ENCODE measurements at regions not wholly inside any gene's neighbourhood (a gene's known extent, or its start where the extent isn't known, plus 50 kb on each side); places are given as distances from the start of the nearest gene placed in this dataset.

- no peak for DNase-seq (ENCODE audit: low read depth)
- no peak for TF ChIP-seq CTCF (conservative IDR thresholded peaks at IDR 0.05; ENCODE audit: low read depth, low read length)
- H3K4me3 ChIP-seq (ENCODE audit: low read length): no peak overlapping the region
These were observed 486.6 kb upstream of the HS6ST1 start for GRCh38 chr2:128805237-128805636.

- H3K4me3 ChIP-seq (ENCODE audit: low read length): no peak overlapping the region
- no peak for DNase-seq (ENCODE audit: low read depth)
These were observed 487.2 kb upstream of the HS6ST1 start for GRCh38 chr2:128805918-128806317.

GRCh38 chr2:128807317-128807716 lies 488.6 kb upstream of the HS6ST1 start:
- H3K4me3 ChIP-seq (ENCODE audit: low read length): no peak overlapping the region
- no peak for TF ChIP-seq CTCF (conservative IDR thresholded peaks at IDR 0.05; ENCODE audit: low read depth, low read length)
- no peak for DNase-seq (ENCODE audit: low read depth)

More at GRCh38 chr2:128805918-128806317, 487.2 kb upstream of the HS6ST1 start:
- TF ChIP-seq CTCF (conservative IDR thresholded peaks at IDR 0.05; ENCODE audit: low read depth, low read length): no peak

GRCh38 chr2:128808462-128809258 lies 490.0 kb upstream of the HS6ST1 start:
- H3K4me3 ChIP-seq (ENCODE audit: low read length): no peak overlapping the region
- TF ChIP-seq CTCF (conservative IDR thresholded peaks at IDR 0.05; ENCODE audit: low read depth, low read length): no peak
- no peak for DNase-seq (ENCODE audit: low read depth)

DNA sequence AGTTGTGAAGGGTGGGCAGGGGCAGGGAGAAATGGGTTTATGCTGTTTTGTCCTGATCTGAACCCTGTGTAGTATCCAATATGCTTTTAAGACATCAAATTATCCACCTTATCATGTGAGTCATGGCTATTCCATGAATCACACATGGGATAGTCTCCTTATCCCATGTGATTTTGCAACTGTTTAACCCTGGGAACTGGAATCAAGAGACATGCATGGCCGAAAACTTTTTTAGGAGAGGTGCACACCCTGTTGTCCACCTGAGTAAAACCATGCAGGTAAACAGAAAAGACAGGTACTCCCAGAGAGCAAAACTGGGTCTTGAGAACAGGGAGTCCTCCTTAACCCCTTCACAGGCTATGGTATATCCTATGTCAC lies 490.6 kb upstream of the HS6ST1 start:
- H3K4me3 ChIP-seq (ENCODE audit: low read length): no peak overlapping the region
- DNase-seq (ENCODE audit: low read depth): no peak
- no peak for TF ChIP-seq CTCF (conservative IDR thresholded peaks at IDR 0.05; ENCODE audit: low read depth, low read length)

DNA sequence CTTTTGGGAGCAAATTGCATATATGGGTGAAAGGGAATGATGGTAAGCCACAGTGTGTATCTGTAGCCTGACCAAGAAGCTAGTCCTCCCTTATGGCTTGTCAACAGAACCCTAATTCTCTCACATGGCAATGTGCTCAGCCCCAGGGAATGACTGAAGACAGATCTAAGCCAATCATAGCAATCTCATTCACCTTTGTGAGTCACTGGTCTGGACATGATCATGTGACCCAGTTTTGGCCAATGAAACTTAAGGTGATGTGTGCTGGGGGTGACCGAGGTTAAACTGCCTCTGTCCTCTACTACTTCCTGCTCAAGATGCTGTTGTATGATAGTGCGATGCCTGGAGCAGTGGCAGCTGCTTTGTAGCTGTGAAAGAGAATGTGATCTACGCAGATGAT lies 491.2 kb upstream of the HS6ST1 start:
- H3K4me3 ChIP-seq (ENCODE audit: low read length): no peak overlapping the region
- DNase-seq (ENCODE audit: low read depth): no peak
- TF ChIP-seq CTCF (conservative IDR thresholded peaks at IDR 0.05; ENCODE audit: low read depth, low read length): no peak

Measured in retinal pigment epithelial cell (primary cell).